ENCODE measurements at regions not wholly inside any gene's neighbourhood (a gene's known extent, or its start where the extent isn't known, plus 50 kb on each side); places are given as distances from the start of the nearest gene placed in this dataset.
A peak's percentile ranks its signal among the peaks of the same experiment; 100 is the strongest.

- H3K4me3 ChIP-seq = no peak overlapping the region
- DNase-seq (ENCODE audit: low read depth in 1 of 2, low spot score in 1 of 2) = peak in 1 of 2 donors; percentile 51
- TF ChIP-seq, protein P1, sequence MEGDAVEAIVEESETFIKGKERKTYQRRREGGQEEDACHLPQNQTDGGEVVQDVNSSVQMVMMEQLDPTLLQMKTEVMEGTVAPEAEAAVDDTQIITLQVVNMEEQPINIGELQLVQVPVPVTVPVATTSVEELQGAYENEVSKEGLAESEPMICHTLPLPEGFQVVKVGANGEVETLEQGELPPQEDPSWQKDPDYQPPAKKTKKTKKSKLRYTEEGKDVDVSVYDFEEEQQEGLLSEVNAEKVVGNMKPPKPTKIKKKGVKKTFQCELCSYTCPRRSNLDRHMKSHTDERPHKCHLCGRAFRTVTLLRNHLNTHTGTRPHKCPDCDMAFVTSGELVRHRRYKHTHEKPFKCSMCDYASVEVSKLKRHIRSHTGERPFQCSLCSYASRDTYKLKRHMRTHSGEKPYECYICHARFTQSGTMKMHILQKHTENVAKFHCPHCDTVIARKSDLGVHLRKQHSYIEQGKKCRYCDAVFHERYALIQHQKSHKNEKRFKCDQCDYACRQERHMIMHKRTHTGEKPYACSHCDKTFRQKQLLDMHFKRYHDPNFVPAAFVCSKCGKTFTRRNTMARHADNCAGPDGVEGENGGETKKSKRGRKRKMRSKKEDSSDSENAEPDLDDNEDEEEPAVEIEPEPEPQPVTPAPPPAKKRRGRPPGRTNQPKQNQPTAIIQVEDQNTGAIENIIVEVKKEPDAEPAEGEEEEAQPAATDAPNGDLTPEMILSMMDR (IDR thresholded peaks at IDR 0.05; ENCODE audit: low read depth, low read length) = no peak
- H3K9me3 ChIP-seq (ENCODE audit: low read depth) = no peaks in the 10 kb centered on the region
- no peaks in the 10 kb centered on the region for H3K4me1 ChIP-seq (ENCODE audit: low read depth)
- H3K27me3 ChIP-seq = no peaks in the 10 kb centered on the region
- H3K27ac ChIP-seq = no peak overlapping the region
- no peaks in the 10 kb centered on the region for H3K36me3 ChIP-seq
These were observed 187.3 kb upstream of the JAG1 start for GRCh38 chr20:10861090-10861489.

GRCh38 chr20:10861619-10862018, 187.8 kb upstream of the JAG1 start:
- no peak overlapping the region for H3K27ac ChIP-seq

DNA sequence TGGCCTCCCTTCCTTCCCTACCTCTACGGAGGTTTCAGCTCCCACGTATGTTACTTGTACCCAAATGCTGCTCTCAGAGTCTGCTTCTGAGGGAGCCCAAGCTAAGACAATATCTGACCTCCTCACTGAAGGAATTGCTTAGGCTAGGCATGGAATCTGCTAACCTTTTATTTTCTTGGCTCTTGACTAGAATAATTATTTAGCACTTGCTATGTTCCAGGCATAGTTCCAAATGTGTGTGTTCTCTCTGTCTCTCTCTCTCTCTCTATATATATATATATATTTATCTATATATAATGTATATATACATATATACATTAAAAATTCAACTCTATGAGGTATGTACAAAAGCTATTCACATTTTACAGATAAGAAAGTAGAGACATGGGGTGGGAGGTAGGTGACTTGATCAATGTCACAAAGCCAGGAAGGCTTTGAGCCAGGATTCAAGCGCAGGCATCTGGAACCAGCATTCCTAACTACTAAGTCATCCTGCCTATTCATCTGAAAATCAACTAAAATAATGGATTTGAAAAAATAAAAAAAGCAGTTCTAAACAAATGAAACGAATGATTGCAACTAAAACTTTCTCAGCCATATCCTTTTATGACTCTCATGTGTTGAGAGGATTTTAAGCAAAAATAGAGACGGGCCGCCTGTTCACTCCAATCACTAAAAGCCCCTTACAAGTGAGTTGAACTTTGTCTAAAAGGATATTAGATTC, 189.7 kb upstream of the JAG1 start:
- Histone ChIP-seq H3K4me3 (no peak overlapping the region), H3K36me3 (no peaks in the 10 kb centered on the region), H3K4me1 (ENCODE audit: low read depth) (no peaks in the 10 kb centered on the region), H3K27ac (no peak overlapping the region), H3K9me3 (ENCODE audit: low read depth) (no peaks in the 10 kb centered on the region), H3K27me3 (no peaks in the 10 kb centered on the region)
- DNase-seq (ENCODE audit: low read depth in 1 of 2, low spot score in 1 of 2) = peak in 1 of 2 donors; percentile 85
- TF ChIP-seq, protein P1 (IDR thresholded peaks at IDR 0.05; ENCODE audit: low read depth, low read length) = no peak

More at GRCh38 chr20:10861619-10862018, 187.8 kb upstream of the JAG1 start:
- H3K36me3 ChIP-seq = no peaks in the 10 kb centered on the region
- no peaks in the 10 kb centered on the region for H3K9me3 ChIP-seq (ENCODE audit: low read depth)
- no peaks in the 10 kb centered on the region for H3K4me1 ChIP-seq (ENCODE audit: low read depth)
- no peak overlapping the region for H3K4me3 ChIP-seq
- H3K27me3 ChIP-seq = no peaks in the 10 kb centered on the region
- TF ChIP-seq, protein P1 (IDR thresholded peaks at IDR 0.05; ENCODE audit: low read depth, low read length) = no peak
- DNase-seq (ENCODE audit: low read depth in 1 of 2, low spot score in 1 of 2) = no peak

DNA sequence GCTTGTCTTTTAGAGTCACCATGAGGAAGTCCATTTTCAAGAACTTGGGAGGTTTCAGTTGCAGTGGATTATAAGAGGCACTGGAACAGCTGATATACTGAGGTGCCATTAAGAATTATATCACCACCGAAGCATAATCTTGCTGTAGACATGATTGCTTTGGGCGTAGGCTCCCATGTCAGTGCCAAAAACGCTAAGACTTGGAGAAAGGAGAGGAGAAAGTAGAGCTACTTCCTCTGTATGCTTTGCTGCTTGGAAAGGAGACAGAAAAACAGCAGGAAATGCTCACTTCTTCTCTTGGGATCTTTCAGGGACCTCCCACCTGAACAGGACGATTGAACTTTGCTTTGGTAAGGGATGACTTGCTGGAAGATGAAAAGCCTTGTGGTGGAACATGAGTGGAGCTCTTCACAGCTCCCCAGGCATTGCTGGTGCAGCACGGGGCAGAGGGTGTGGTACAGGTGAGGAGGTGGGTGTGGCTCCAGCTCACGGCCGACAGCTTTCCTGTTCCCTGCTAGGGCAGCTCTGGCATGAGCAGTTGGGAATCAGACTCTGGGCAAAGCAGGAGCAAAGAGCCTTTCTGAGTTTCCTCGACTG, 190.4 kb upstream of the JAG1 start:
- H3K4me1 ChIP-seq (ENCODE audit: low read depth) = no peaks in the 10 kb centered on the region
- TF ChIP-seq, protein P1 (IDR thresholded peaks at IDR 0.05; ENCODE audit: low read depth, low read length) = no peak
- no peak overlapping the region for H3K27ac ChIP-seq
- no peaks in the 10 kb centered on the region for H3K9me3 ChIP-seq (ENCODE audit: low read depth)
- no peaks in the 10 kb centered on the region for H3K27me3 ChIP-seq
- peak in 1 of 2 donors; percentile 51 for DNase-seq (ENCODE audit: low read depth in 1 of 2, low spot score in 1 of 2)
- no peak overlapping the region for H3K4me3 ChIP-seq
- H3K36me3 ChIP-seq = no peaks in the 10 kb centered on the region

- no peak for DNase-seq (ENCODE audit: low read depth in 1 of 2, low spot score in 1 of 2)
- Histone ChIP-seq H3K36me3 (no peaks in the 10 kb centered on the region), H3K9me3 (ENCODE audit: low read depth) (no peaks in the 10 kb centered on the region), H3K4me1 (ENCODE audit: low read depth) (no peaks in the 10 kb centered on the region), H3K4me3 (no peak overlapping the region), H3K27ac (no peak overlapping the region), H3K27me3 (no peaks in the 10 kb centered on the region)
- TF ChIP-seq, protein P1 (IDR thresholded peaks at IDR 0.05; ENCODE audit: low read depth, low read length) = no peak
These were observed 194.5 kb upstream of the JAG1 start for GRCh38 chr20:10868299-10868698.
